ENCODE measurements at regions not wholly inside any gene's neighbourhood (a gene's known extent, or its start where the extent isn't known, plus 50 kb on each side); places are given as distances from the start of the nearest gene placed in this dataset.

- DNase-seq (ENCODE audit: low read depth in 4 of 4, low spot score in 2 of 4): peak in 1 of 4 donors; percentile 16
Observed at GRCh38 chr1:87757676-87758075, 429.0 kb downstream of the LMO4 start.

- DNase-seq (ENCODE audit: low read depth in 4 of 4, low spot score in 2 of 4): no peak
Observed at GRCh38 chr1:87759421-87760087, 430.9 kb downstream of the LMO4 start.

GRCh38 chr1:87760155-87760554 is 431.5 kb downstream of the LMO4 start:
- DNase-seq (ENCODE audit: low read depth in 4 of 4, low spot score in 2 of 4): no peak

GRCh38 chr1:87760654-87761053 is 432.0 kb downstream of the LMO4 start:
- no peak for DNase-seq (ENCODE audit: low read depth in 4 of 4, low spot score in 2 of 4)

- DNase-seq (ENCODE audit: low read depth in 4 of 4, low spot score in 2 of 4): no peak
Observed at GRCh38 chr1:87763483-87763882, 434.8 kb downstream of the LMO4 start.

- DNase-seq (ENCODE audit: low read depth in 4 of 4, low spot score in 2 of 4): no peak
Observed at GRCh38 chr1:87765057-87765680, 436.5 kb downstream of the LMO4 start.

- no peak for DNase-seq (ENCODE audit: low read depth in 4 of 4, low spot score in 2 of 4)
Observed at GRCh38 chr1:87765681-87766070, 437.0 kb downstream of the LMO4 start.

GRCh38 chr1:87766737-87767136 is 438.1 kb downstream of the LMO4 start:
- DNase-seq (ENCODE audit: low read depth in 4 of 4, low spot score in 2 of 4): no peak

GRCh38 chr1:87778896-87779295 is 450.2 kb downstream of the LMO4 start:
- DNase-seq (ENCODE audit: low read depth in 4 of 4, low spot score in 2 of 4): no peak

- DNase-seq (ENCODE audit: low read depth in 4 of 4, low spot score in 2 of 4): no peak
Observed at GRCh38 chr1:87781554-87781953, 452.9 kb downstream of the LMO4 start.

GRCh38 chr1:87783315-87783714 is 454.6 kb downstream of the LMO4 start:
- DNase-seq (ENCODE audit: low read depth in 4 of 4, low spot score in 2 of 4): no peak

GRCh38 chr1:87785386-87785785 is 456.7 kb downstream of the LMO4 start:
- no peak for DNase-seq (ENCODE audit: low read depth in 4 of 4, low spot score in 2 of 4)

GRCh38 chr1:87786229-87786628 is 457.5 kb downstream of the LMO4 start:
- DNase-seq (ENCODE audit: low read depth in 4 of 4, low spot score in 2 of 4): no peak

- no peak for DNase-seq (ENCODE audit: low read depth in 4 of 4, low spot score in 2 of 4)
Observed at GRCh38 chr1:87786861-87787545, 458.3 kb downstream of the LMO4 start.

GRCh38 chr1:87787551-87787950 is 458.9 kb downstream of the LMO4 start:
- no peak for DNase-seq (ENCODE audit: low read depth in 4 of 4, low spot score in 2 of 4)

GRCh38 chr1:87790756-87791155 is 462.1 kb downstream of the LMO4 start:
- DNase-seq (ENCODE audit: low read depth in 4 of 4, low spot score in 2 of 4): no peak

GRCh38 chr1:87791931-87792740 is 463.5 kb downstream of the LMO4 start:
- no peak for DNase-seq (ENCODE audit: low read depth in 4 of 4, low spot score in 2 of 4)

- DNase-seq (ENCODE audit: low read depth in 4 of 4, low spot score in 2 of 4): no peak
Observed at GRCh38 chr1:87794788-87795614, 466.3 kb downstream of the LMO4 start.

- DNase-seq (ENCODE audit: low read depth in 4 of 4, low spot score in 2 of 4): peak in 1 of 4 donors; percentile 58
Observed at GRCh38 chr1:87795615-87796337, 467.1 kb downstream of the LMO4 start.

- DNase-seq (ENCODE audit: low read depth in 4 of 4, low spot score in 2 of 4): no peak
Observed at GRCh38 chr1:87796471-87796901, 467.8 kb downstream of the LMO4 start.

Measured in left renal cortex interstitium (tissue), 4 donors.